Activated gamma-delta T cell treated with Interleukin-2 at 50 U/mL for 16 hours (primary cell): ENCODE measurements at regions not wholly inside any gene's neighbourhood (a gene's known extent, or its start where the extent isn't known, plus 50 kb on each side); places are given as distances from the start of the nearest gene placed in this dataset.
"Not testable (repeated sequence)": the region's sequence is repeated elsewhere in the genome, so short reads cannot be mapped to it uniquely, and the experiment has no call there.

ENCODE experiments used
- DNase-seq: peaks from one replicate; pipeline ENCODE4 v3.0.0-alpha.2; 2020

DNA sequence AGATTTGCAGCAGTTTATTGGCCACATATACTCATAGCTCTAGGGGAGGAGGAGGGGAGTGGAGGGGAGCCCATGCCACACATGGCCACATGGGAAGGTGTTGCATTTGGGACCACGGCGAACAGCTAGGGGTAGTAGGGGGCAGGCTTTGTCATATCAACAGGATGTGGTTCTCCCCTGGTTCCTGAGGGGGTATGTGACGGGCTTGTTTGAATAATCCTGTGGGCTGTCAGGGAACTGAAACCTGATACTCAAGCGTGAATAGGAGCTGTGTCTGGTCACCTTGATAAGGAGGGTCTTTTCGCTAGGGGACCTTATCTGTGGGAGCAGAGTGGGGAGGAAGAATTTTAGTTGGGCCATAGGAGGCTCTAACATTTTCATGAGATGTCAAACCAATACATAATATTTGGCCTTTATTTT lies 264.7 kb downstream of the CTH start:
- no peak for DNase-seq

DNA sequence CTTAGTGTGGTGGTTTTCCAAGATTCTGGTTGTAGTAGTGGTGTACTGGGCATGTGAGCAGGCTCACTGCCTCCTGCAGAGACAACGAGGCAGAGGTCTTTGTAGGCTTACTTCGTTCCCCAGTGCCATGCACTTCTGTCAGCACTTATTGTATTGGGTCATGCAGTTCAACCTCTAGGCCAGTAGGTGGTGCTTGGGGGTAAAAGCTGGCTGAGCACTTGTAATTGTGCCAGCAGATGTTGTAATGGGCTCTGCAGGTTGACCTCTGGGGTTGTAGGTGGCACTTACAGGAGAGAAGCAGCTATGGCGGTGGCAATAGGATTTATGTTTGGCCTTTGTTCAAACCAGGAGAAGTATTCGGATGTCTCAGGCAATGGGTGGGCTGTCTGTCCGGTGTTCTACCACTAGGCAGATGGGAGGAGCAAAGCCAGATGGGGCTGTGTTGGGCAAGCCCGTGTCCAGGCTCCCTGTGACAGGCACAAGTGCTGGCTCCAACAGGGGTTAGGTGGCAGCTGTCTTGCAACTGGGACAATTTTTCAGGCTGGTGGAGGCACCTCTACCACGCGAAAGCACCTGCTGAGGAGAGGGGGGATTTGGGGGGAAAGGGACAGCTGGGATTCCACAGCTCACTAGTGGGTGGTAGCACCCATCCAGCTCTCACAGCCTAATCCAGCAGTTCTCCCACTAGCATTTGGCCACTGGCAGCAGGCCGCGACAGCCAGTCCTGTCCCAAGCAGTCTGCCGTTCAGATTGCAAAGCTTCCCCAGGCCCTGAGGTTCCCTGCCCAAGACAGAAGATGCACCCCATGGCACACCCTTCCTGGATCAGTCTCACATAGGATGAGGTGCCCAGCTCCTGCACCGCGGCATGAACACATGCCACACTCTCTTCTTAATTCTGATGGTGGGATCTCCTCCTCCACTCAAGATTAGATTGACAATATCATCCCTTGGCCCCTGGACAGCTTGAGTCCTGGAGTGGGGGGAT lies 274.5 kb downstream of the CTH start:
- peak; percentile 8 for DNase-seq

DNA sequence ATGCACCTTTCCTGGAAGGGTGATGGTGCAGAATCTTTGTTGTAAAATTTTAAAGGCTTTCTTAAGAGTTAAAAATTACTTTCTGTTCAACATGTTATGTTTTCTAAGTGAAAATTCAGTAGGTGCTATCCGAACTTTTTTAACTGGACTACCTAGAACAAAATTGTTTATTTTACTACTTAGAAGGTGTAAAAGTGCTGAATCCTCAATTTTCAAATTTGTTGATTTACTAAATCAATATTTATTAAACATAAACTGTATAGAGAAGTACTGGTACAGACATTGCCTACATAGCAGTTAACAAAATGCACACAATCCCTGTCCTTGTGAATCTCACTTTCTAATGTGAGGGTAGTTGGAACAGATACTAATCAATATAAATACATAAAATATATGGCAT lies 277.5 kb downstream of the CTH start:
- no peak for DNase-seq

- DNase-seq, result no peak
Observed at GRCh38 chr1:70706381-70707037, 295.4 kb downstream of the CTH start.

GRCh38 chr1:70707214-70707613 lies 296.1 kb downstream of the CTH start:
- no peak for DNase-seq

- DNase-seq, result no peak
Observed at GRCh38 chr1:70714149-70714548, 303.1 kb downstream of the CTH start.

GRCh38 chr1:70717211-70717610 lies 306.1 kb downstream of the CTH start:
- no peak for DNase-seq

- no peak for DNase-seq
Observed at GRCh38 chr1:70717656-70718055, 306.6 kb downstream of the CTH start.

DNA sequence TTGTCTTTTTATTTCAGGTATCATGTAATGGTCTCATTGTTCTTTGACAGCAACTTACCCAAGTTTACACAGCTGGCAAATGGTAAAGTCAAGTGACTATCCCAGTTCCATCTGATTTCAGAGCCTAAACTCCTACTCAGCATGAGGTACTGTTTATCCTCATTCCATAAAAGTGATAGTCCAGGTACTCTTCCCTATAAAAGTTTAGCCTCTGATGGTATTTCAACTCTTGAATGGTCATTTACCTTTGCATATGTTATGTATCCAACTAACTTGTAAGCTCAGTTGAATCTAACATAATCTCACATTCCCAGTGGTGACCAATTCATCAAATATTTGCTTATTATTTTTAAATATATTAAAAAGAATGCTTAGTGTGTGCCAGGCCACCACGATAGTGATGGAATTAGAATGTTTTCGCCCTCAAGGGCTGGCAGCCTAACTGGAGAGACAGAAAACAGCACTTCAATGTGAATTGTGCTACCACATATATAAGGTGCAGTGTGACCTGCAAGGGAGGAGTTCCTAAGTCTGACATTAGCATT lies 307.1 kb downstream of the CTH start:
- DNase-seq, result no peak

DNA sequence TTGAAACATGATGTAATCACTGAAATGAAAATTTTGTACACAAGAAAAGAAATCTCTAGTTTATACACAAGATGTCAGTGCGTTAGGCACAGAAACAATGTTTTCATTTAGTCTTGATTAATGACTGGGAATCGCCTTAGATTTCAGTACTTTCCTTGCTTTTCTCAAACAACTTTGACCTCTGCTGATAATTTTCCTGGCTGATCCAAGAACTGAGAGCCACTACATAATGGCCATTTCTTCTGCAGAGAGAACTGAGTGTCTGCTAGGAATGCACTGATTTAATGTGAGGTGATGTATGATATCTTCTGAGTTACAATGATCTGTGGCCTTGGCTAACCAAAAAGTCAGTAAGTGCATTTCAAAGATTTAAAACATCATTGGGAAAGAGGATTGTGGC lies 308.1 kb downstream of the CTH start:
- no peak for DNase-seq

GRCh38 chr1:70720109-70720508 lies 309.0 kb downstream of the CTH start:
- DNase-seq, result no peak

GRCh38 chr1:70720521-70720920 lies 309.5 kb downstream of the CTH start:
- no peak for DNase-seq

DNA sequence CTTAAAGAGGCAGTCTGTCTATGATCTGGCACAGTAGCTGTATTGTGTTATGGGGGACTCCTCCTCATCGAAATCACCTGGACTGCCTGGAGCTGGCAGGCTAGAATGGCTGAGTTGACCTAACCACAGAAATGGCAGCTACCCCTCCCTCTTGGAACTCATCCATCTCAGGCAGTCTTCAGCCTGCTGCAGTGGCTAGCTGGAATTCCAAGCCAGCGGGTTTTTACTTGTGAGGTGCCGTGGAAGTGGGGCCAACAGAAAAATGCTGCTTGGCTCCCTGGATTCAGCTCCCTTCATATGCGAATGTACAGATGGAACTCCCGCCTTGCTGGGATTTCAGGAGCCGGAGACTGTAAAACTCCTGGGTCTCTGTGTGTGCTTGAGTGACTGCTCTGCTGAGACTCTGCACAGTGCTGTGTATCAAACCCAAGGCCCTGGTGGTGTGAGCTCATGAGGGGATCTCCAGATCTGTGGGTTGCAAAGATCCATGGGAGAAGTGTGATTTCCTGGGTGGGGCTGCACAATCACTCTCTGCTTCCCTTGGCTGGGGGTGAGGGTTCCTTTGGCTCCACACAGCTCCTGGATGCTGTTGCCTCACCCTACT lies 316.9 kb downstream of the CTH start:
- no peak for DNase-seq

DNA sequence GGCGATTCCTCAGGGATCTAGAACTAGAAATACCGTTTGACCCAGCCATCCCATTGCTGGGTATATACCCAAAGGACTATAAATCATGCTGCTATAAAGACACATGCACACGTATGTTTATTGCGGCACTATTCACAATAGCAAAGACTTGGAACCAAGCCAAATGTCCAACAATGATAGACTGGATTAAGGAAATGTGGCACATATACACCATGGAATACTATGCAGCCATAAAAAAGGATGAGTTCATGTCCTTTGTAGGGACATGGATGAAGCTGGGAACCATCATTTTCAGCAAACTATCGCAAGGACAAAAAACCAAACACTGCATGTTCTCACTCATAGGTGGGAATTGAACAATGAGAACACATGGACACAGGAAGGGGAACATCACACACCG lies 311.1 kb downstream of the PTGER3 start:
- DNase-seq, result not testable (repeated sequence)

- DNase-seq, result no peak
Observed at GRCh38 chr1:70737125-70737524, 310.5 kb downstream of the PTGER3 start.

DNA sequence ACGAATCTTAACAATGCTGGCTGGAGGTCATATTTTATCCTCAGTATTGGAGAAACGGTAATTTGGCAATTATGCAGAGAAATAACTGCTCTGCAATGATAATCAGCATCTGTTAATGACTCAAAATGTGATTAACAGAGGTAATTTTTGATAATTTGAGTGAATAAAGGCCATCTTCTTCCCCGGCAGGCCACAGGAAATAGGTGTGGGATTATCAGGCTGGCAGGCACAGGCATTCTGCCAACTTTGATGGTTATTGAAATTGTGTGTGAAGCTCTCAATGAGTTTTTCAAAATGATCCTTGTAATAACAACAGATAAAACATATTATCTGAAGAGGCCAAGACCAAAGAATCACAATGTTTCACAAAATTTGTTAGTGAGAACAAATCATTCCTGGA lies 309.0 kb downstream of the PTGER3 start:
- DNase-seq, result no peak

GRCh38 chr1:70745199-70745598 lies 302.4 kb downstream of the PTGER3 start:
- DNase-seq, result no peak

DNA sequence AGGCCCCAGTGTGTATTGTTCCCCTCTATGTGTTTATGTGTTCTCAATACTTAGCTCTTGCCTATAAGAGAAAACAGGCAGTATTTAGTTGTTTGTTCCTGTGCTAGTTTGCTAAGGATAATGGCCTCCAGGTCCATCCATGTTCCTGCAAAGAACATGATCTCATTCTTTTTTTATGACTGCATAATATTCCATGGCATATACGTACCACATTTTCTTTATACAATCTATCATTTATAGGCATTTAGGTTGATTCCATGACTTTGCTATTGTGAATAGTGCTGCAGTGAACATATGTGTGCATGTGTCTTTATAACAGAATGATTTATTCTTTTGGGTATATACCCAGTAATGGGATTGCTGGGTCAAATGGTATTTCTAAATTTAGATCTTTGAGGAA lies 301.6 kb downstream of the PTGER3 start:
- not testable (repeated sequence) for DNase-seq

GRCh38 chr1:70747123-70747522 lies 300.5 kb downstream of the PTGER3 start:
- DNase-seq, result not testable (repeated sequence)

DNA sequence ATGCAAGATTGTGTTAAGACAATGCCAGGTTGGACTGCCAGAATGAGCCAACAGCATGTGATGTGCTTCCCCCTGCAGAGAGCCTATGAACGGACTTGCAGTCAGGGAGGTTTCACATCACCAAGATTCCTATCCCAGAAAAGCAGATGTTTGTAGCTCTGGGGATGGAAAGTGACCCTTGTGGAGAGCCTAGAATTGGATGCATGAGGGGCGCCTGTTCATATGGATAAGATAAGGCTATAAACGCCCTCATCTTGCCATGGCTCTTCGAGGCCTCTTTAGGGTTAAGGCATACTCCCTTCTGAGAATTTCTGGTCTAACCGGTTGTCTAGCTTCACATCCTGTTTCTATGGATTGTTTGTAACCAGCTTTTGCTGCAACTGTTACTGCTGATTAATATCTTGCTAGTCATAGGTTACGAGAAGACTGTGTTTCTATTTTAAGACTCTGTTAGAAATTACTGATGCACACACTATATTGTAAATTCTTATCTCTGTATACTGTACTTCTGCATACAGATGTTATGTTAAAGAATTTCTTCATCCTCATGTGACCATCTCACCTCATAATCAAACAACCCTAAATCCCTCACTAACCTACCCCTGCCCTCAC lies 295.8 kb downstream of the PTGER3 start:
- DNase-seq, result not testable (repeated sequence)

- DNase-seq, result no peak
Observed at GRCh38 chr1:70754701-70755100, 292.9 kb downstream of the PTGER3 start.

GRCh38 chr1:70760154-70760553 lies 287.5 kb downstream of the PTGER3 start:
- DNase-seq, result no peak

- DNase-seq, result no peak
Observed at GRCh38 chr1:70762386-70762785, 285.2 kb downstream of the PTGER3 start.
